ENCODE measurements at regions not wholly inside any gene's neighbourhood (a gene's known extent, or its start where the extent isn't known, plus 50 kb on each side); places are given as distances from the start of the nearest gene placed in this dataset.

DNA sequence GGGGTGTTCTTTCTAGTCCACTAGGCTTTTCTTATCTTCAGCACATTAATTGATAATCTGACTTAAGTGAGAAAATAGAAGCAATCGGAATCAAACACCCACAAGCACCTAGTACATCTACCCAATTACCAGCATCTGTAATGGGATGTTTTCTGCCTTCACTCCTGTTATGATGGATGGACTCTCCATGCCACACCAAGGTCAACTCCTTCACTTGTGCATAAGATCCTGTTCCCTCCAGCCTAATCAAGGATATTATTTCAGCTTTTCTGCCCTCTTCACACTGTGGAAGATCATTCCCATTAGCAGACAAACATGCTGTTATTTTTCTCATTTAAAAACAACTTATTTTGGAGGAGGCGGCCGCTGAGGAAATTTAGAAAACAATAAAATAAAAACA is 162.0 kb upstream of the EDIL3 start:
- H3K36me3 ChIP-seq (ENCODE audit: control insufficient read depth, insufficient read depth, low read length) = no peaks in the 10 kb centered on the region
- Mint-ChIP-seq H3K4me1 (ENCODE audit: low read depth, unreplicated experiment) (no peaks in the 10 kb centered on the region), H3K9me3 (ENCODE audit: unreplicated experiment) (peaks cover under 1% of the 10 kb centered on the region), H3K36me3 (ENCODE audit: insufficient read depth, unreplicated experiment) (no peaks in the 10 kb centered on the region), H3K27ac (ENCODE audit: unreplicated experiment) (no peak overlapping the region), H3K4me3 (ENCODE audit: unreplicated experiment) (no peak overlapping the region), H3K27me3 (ENCODE audit: insufficient read depth, unreplicated experiment) (no peaks in the 10 kb centered on the region)
- H3K4me1 ChIP-seq = no peaks in the 10 kb centered on the region
- intact Hi-C loops (cut with micrococcal nuclease; ENCODE audit: unreplicated experiment) = no loop called here
- H3K9me3 ChIP-seq = no peaks in the 10 kb centered on the region; the same call in 1 of the 2 replicates
- BruUV-seq (replicated peaks) = no TSS peak
- no peaks in the 10 kb centered on the region for H3K27me3 ChIP-seq (replicated peaks; ENCODE audit: control insufficient read depth, insufficient read depth, low read length)
- ChIA-PET CTCF (no interaction called here), POLR2A (no interaction called here)
- TF ChIP-seq CTCF (IDR thresholded peaks at IDR 0.05; ENCODE audit: insufficient read depth in 1 of 2, low read depth in 1 of 2, low read length in 1 of 2, severe bottlenecking in 1 of 2, unreplicated experiment in 1 of 2) = no peak
- no peak overlapping the region for H3K4me3 ChIP-seq (ENCODE audit: low read depth, low read length)
- no peak for DNase-seq

DNA sequence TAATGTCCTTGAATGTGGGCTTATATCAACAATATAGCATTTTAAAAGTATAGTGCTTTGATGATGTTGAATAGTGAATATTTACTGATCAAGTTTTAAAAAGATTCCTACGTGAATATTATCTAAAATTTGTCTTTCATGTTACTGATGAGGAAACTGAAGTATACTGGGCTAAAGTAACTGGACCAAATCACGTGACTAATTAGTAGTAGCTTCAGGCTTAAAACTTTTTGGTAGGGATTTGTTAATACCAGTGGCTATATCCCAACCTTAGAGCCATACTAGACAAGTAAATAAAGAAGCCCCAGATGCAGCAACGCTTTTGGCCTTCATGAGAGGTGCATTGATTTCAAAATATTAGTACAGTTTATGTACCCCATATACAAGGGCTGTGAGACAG is 152.1 kb upstream of the EDIL3 start:
- BruUV-seq (replicated peaks) = no TSS peak
- DNase-seq = no peak
- Histone ChIP-seq H3K27me3 (replicated peaks; ENCODE audit: control insufficient read depth, insufficient read depth, low read length) (no peaks in the 10 kb centered on the region), H3K4me1 (no peaks in the 10 kb centered on the region), H3K9me3 (no peaks in the 10 kb centered on the region), H3K4me3 (ENCODE audit: low read depth, low read length) (no peak overlapping the region), H3K36me3 (ENCODE audit: control insufficient read depth, insufficient read depth, low read length) (no peaks in the 10 kb centered on the region)
- no peak for TF ChIP-seq CTCF (IDR thresholded peaks at IDR 0.05; ENCODE audit: insufficient read depth in 1 of 2, low read depth in 1 of 2, low read length in 1 of 2, severe bottlenecking in 1 of 2, unreplicated experiment in 1 of 2)
- H3K9me3 Mint-ChIP-seq (ENCODE audit: unreplicated experiment) = peaks cover 24% of the 10 kb centered on the region
- H3K27me3 Mint-ChIP-seq (ENCODE audit: insufficient read depth, unreplicated experiment) = peaks cover 6% of the 10 kb centered on the region
- no peak overlapping the region for H3K27ac Mint-ChIP-seq (ENCODE audit: unreplicated experiment)
- intact Hi-C loops (cut with micrococcal nuclease; ENCODE audit: unreplicated experiment) = no loop called here
- no peak overlapping the region for H3K4me3 Mint-ChIP-seq (ENCODE audit: unreplicated experiment)
- CTCF ChIA-PET = no interaction called here
- H3K36me3 Mint-ChIP-seq (ENCODE audit: insufficient read depth, unreplicated experiment) = no peaks in the 10 kb centered on the region
- no peaks in the 10 kb centered on the region for H3K4me1 Mint-ChIP-seq (ENCODE audit: low read depth, unreplicated experiment)
- POLR2A ChIA-PET = no interaction called here

GRCh38 chr5:84535281-84535680 is 150.6 kb upstream of the EDIL3 start:
- Mint-ChIP-seq H3K36me3 (ENCODE audit: insufficient read depth, unreplicated experiment) (no peaks in the 10 kb centered on the region), H3K9me3 (ENCODE audit: unreplicated experiment) (peaks cover 15% of the 10 kb centered on the region), H3K27me3 (ENCODE audit: insufficient read depth, unreplicated experiment) (peaks cover 6% of the 10 kb centered on the region), H3K4me3 (ENCODE audit: unreplicated experiment) (no peak overlapping the region), H3K4me1 (ENCODE audit: low read depth, unreplicated experiment) (no peaks in the 10 kb centered on the region), H3K27ac (ENCODE audit: unreplicated experiment) (no peak overlapping the region)
- ChIA-PET CTCF (no interaction called here), POLR2A (no interaction called here)
- no peaks in the 10 kb centered on the region for H3K9me3 ChIP-seq
- H3K4me3 ChIP-seq (ENCODE audit: low read depth, low read length) = no peak overlapping the region
- H3K27me3 ChIP-seq (replicated peaks; ENCODE audit: control insufficient read depth, insufficient read depth, low read length) = no peaks in the 10 kb centered on the region
- intact Hi-C loops (cut with micrococcal nuclease; ENCODE audit: unreplicated experiment) = no loop called here
- no TSS peak for BruUV-seq (replicated peaks)
- no peaks in the 10 kb centered on the region for H3K36me3 ChIP-seq (ENCODE audit: control insufficient read depth, insufficient read depth, low read length)
- no peaks in the 10 kb centered on the region for H3K4me1 ChIP-seq
- no peak for DNase-seq
- no peak for TF ChIP-seq CTCF (IDR thresholded peaks at IDR 0.05; ENCODE audit: insufficient read depth in 1 of 2, low read depth in 1 of 2, low read length in 1 of 2, severe bottlenecking in 1 of 2, unreplicated experiment in 1 of 2)
